Muscle of arm (tissue), 1 donor: ENCODE measurements at regions not wholly inside any gene's neighbourhood (a gene's known extent, or its start where the extent isn't known, plus 50 kb on each side); places are given as distances from the start of the nearest gene placed in this dataset.
"Not testable (repeated sequence)": the region's sequence is repeated elsewhere in the genome, so short reads cannot be mapped to it uniquely, and the experiment has no call there.

ENCODE experiments used
- DNase-seq: peaks from one replicate; pipeline ENCODE4 v3.0.0-alpha.2; 2013

GRCh38 chr2:239804161-239805042 lies 220.7 kb downstream of the NDUFA10 start:
- DNase-seq, result no peak

DNA sequence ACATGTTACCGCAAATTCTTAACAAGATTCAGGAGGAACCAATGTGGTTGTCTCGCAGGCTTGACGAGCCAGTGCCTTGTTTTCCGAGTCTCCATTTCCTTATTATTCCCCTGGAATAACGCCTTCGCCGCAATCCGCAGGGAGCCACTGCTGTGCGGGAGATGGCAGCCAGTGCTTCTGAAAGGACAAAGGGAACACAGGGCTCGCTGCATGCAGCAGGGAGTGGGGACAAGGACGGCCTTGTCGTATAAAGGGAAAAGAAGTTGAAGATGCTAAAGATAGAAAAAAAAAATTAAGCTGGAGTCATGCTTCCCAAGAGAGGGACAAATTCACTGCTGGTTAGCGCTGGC lies 221.4 kb downstream of the NDUFA10 start:
- no peak for DNase-seq

DNA sequence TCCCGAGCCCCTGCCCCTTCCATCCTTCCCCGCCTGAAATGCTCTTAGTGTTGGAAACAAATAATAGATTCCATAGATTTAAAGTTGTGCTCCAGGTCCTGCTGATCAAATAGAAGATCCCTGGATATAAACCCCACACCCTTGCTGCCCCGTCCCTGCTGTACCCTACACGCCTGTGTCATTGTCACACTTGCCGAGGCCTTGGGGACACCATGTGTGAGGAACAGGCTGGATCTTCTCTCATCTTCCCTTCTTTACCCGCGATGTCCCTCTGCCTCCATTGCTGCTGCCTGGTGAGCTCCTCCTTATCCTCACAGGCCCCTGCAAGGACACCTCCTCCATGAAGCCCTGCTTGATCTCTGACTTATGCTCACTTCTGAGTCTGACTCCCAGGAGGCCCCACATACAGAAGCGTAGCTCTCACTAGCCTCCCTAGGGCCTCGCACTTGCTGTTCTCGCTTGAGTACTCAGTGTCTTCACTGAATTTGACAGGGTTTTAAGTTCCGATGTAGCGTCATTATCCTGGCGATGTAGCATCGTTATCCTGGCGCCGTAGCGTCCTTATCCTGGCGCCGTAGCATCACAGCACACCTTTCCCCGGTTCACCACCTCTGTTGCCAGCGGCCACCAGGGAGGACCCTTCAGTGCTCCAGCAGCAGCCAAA lies 221.9 kb downstream of the NDUFA10 start:
- no peak for DNase-seq

DNA sequence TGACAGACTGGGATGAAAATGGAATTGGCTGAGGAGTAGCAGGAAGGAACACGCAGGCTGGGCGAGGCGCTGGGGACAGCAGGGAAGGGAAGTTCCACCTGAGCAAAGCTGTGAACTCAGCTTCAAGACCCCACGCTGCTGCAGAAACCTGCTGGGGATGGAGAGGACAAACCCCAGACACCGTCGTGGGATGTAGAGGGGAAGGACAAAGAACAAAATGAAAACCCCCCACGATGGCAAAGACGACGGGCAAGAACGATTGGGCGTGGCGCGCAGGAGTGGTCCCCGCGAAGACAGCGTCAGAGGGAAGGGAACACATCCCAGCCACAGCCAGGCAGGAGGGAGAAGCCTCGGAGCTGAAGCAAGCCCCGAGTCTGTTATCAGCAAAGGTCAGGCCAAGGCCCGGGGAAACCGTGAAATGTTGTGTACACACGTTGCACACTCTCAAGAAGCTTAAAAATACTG lies 222.9 kb downstream of the NDUFA10 start:
- no peak for DNase-seq

DNA sequence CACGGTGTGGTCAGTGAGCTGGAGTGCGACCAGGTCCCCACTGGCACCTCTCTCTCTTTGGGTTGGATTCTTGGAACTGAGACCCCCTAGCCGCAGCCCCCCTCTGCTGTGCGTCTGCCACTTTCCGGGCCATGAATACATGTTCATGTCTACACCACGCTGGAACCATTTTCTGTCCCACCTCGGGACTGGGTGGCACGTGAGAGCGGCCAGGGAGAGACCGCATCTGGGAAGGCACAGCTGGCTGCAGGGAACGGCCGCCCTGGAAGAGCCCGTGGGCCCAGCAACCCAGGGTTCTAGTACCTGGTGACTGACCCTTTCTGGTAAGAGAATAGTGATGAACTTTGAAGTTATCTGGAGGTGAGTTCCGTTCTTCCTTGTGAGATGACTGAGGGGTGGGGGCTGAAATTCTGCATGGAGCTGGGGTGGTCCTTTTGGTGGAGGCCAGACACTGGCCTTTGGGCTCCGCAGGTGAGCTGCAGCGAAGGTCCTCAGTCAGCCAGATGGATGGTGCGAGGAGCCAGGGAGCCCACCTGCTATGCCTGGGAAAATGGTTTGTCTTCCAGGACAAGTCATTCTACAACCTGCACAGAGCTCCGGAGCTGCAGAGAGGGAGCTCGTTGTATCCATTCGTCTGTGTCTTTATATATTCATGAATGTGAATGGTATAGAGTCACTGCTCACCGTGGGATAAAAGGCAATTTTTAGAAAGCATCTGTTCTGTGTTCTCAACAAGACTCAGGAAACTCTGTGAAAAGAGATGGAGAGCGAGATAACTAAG lies 223.5 kb downstream of the NDUFA10 start:
- DNase-seq, result no peak

DNA sequence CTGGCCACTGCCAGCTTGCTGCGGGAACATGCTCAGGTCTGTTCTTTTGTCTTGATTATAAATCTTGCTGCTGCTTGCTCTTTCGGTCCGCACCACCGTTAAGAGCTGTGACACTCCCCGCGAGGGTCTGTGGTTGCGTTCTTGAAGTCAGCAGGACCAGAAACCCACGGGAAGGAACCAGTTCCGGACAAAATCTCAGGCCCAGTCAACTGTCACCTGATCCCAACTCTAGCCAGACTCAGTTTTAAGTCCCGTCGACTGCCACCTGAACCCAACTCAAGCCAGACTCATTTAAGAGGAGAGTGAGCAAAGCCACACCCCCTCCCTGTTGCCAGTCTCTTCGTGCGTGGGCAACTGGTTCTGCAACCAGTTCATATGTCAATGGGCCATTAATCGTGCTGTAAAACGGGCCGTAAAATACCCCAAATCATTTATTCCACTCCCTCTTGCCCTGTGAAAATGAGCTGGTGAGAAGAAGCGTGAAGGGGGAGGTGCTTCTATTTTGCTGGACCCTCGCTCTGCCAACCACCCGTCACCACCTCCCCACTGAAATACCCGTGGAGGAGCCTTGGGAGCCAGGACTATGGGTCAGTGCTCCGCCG lies 224.3 kb downstream of the NDUFA10 start:
- DNase-seq, result no peak

DNA sequence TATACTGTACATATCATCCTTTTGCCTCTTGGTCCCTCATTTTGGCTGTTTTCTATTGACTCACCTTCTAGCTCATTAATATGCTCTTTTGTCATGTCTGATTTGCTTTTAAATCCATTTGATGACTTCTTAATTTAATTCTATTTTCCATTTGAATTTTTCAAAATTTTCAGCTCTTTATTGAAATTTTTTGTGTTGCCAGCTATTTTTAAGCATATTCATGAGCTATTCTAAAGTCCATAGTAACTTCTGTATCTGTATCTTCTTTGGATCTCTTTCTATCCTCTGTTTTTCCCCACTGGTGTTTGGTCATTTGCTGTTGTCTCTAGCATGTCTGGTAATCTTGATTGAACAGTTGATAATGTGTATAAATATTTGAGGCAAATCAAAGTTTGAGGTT lies 227.8 kb downstream of the NDUFA10 start:
- no peak for DNase-seq

GRCh38 chr2:239795761-239796160 lies 229.4 kb downstream of the NDUFA10 start:
- DNase-seq, result not testable (repeated sequence)

GRCh38 chr2:239793836-239794235 lies 231.3 kb downstream of the NDUFA10 start:
- DNase-seq, result no peak

DNA sequence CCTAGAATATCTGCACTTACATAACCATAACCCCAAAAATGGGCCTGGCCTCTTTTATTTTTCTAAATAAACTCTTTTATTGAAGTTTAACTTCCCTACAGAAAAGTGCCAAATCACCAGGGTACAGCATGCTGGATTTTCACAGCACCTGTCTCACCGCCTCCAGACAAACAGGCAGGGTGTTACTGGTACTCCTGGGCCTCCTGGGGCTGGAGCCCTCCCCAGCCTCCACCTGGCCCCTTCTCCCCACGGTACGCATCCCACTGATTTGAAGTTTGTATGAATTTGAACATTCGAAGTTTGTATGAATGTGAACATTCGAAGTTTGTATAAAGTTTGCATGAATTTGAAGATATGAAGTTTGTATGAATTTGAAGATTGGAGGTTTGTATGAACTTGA lies 232.1 kb downstream of the NDUFA10 start:
- DNase-seq, result no peak

DNA sequence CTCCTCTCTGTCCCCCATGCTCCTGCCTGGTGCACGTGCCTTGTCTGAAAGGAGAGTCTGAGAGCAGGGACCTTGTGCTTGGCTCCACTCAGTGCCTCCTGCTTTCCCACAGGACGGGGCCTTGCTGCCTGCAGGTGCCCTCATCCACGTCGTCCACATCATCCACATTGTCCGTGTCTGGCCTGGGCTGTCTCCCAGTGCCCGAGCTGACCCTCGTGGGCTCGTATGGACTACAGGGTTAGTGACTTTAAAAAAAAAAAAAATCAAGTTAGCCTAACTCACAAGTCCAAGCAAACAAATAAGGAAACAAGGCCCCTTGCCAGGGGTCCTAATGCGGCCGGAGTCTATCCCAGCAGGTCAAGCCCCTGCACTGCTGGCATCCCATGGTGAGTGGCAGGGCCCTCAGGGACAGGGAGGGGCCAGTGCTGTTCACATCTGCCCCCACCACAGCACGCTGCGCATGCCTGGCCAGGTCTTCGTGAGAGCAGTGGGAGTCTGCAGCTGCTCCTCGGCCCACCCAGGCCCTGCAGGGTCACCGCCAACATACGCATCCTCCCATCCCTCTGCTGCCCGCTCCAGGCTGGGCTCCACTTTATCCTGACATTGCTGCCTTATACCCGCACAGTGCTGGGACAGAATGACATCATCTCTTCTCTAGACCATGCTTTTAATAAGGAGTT lies 232.6 kb downstream of the NDUFA10 start:
- no peak for DNase-seq

- DNase-seq, result no peak
Measured at GRCh38 chr2:239791526-239792404, 233.4 kb downstream of the NDUFA10 start.

- DNase-seq, result no peak
Measured at GRCh38 chr2:239790721-239791120, 234.4 kb downstream of the NDUFA10 start.

GRCh38 chr2:239790313-239790712 lies 234.8 kb downstream of the NDUFA10 start:
- DNase-seq, result no peak

GRCh38 chr2:239789711-239790110 lies 235.4 kb downstream of the NDUFA10 start:
- no peak for DNase-seq

GRCh38 chr2:239788576-239789098 lies 236.5 kb downstream of the NDUFA10 start:
- DNase-seq, result no peak

- no peak for DNase-seq
Measured at GRCh38 chr2:239787538-239788050, 237.5 kb downstream of the NDUFA10 start.

GRCh38 chr2:239786791-239787190 lies 238.4 kb downstream of the NDUFA10 start:
- DNase-seq, result no peak

GRCh38 chr2:239781454-239781853 lies 243.7 kb downstream of the NDUFA10 start:
- DNase-seq, result no peak
